Central memory CD8-positive, alpha-beta T cell (primary cell): ENCODE measurements at regions not wholly inside any gene's neighbourhood (a gene's known extent, or its start where the extent isn't known, plus 50 kb on each side); places are given as distances from the start of the nearest gene placed in this dataset.

ENCODE experiments used
- ATAC-seq: fragments of 150-1000 bp; cut with Tn5 transposase; replicated peaks from 2 replicates; pipeline ENCODE4 v1.10.0; 2022; ENCODE audit warnings: mild to moderate bottlenecking, moderate FRiP score, moderate number of reproducible peaks; ENCODE audit not compliant: poor library complexity, severe bottlenecking; ENCODE audit errors: extremely low read depth
- DNase-seq, 2 donors: peaks; one replicate each; pipeline ENCODE4 v3.0.0; 2021; ENCODE audit warnings: low spot score in 2 of 2
- H3K27ac Mint-ChIP-seq: one replicate; pipeline ENCODE4 v1.8.0; 2022; ENCODE audit warnings: low read depth, mild to moderate bottlenecking, moderate library complexity, mixed read lengths
- H3K27me3 Mint-ChIP-seq: one replicate; pipeline ENCODE4 v1.8.0; 2022; ENCODE audit warnings: mixed read lengths
- H3K36me3 Mint-ChIP-seq: one replicate; pipeline ENCODE4 v1.8.0; 2022; ENCODE audit warnings: mild to moderate bottlenecking, moderate library complexity, mixed read lengths; ENCODE audit not compliant: insufficient read depth
- H3K4me1 Mint-ChIP-seq: one replicate; pipeline ENCODE4 v1.8.0; 2022; ENCODE audit warnings: mixed read lengths
- H3K4me3 Mint-ChIP-seq: one replicate; pipeline ENCODE4 v1.8.0; 2022; ENCODE audit warnings: mild to moderate bottlenecking, moderate library complexity, mixed read lengths
- H3K9me3 Mint-ChIP-seq: one replicate; pipeline ENCODE4 v1.8.0; 2022; ENCODE audit warnings: mixed read lengths

- peaks cover 18% of the 10 kb centered on the region for H3K9me3 Mint-ChIP-seq
- peaks cover 1% of the 10 kb centered on the region for H3K36me3 Mint-ChIP-seq
- no peaks in the 10 kb centered on the region for H3K27me3 Mint-ChIP-seq
- no peak overlapping the region for H3K27ac Mint-ChIP-seq
- DNase-seq: no peak
- no peaks in the 10 kb centered on the region for H3K4me1 Mint-ChIP-seq
- ATAC-seq: no peak
- H3K4me3 Mint-ChIP-seq: no peak overlapping the region
Measured at GRCh38 chr13:34591129-34591528, 350.9 kb upstream of the NBEA start.

- Mint-ChIP-seq H3K27ac (no peak overlapping the region), H3K4me1 (no peaks in the 10 kb centered on the region), H3K9me3 (peaks cover 12% of the 10 kb centered on the region), H3K27me3 (no peaks in the 10 kb centered on the region), H3K36me3 (peaks cover 1% of the 10 kb centered on the region), H3K4me3 (no peak overlapping the region)
- ATAC-seq (no peak), DNase-seq (no peak)
Measured at GRCh38 chr13:34591900-34592529, 350.1 kb upstream of the NBEA start.

- DNase-seq: no peak
- H3K4me1 Mint-ChIP-seq: no peaks in the 10 kb centered on the region
- no peak overlapping the region for H3K27ac Mint-ChIP-seq
- H3K4me3 Mint-ChIP-seq: no peak overlapping the region
- peaks cover 1% of the 10 kb centered on the region for H3K36me3 Mint-ChIP-seq
- no peak for ATAC-seq
- no peaks in the 10 kb centered on the region for H3K27me3 Mint-ChIP-seq
- peaks cover 11% of the 10 kb centered on the region for H3K9me3 Mint-ChIP-seq
Measured at GRCh38 chr13:34593658-34594057, 348.4 kb upstream of the NBEA start.

- ATAC-seq (no peak), DNase-seq (no peak)
- H3K4me3 Mint-ChIP-seq: no peak overlapping the region
- H3K27me3 Mint-ChIP-seq: no peaks in the 10 kb centered on the region
- H3K27ac Mint-ChIP-seq: no peak overlapping the region
- peaks cover 1% of the 10 kb centered on the region for H3K36me3 Mint-ChIP-seq
- peaks cover 11% of the 10 kb centered on the region for H3K9me3 Mint-ChIP-seq
- H3K4me1 Mint-ChIP-seq: no peaks in the 10 kb centered on the region
Measured at GRCh38 chr13:34594507-34594906, 347.6 kb upstream of the NBEA start.

- DNase-seq (no peak), ATAC-seq (no peak)
- Mint-ChIP-seq H3K27ac (no peak overlapping the region), H3K27me3 (no peaks in the 10 kb centered on the region), H3K9me3 (peaks cover 22% of the 10 kb centered on the region), H3K36me3 (no peaks in the 10 kb centered on the region), H3K4me3 (no peak overlapping the region), H3K4me1 (no peaks in the 10 kb centered on the region)
Measured at GRCh38 chr13:34608331-34608730, 333.7 kb upstream of the NBEA start.

- Mint-ChIP-seq H3K27ac (no peak overlapping the region), H3K27me3 (no peaks in the 10 kb centered on the region), H3K36me3 (no peaks in the 10 kb centered on the region), H3K4me3 (no peak overlapping the region), H3K9me3 (peaks cover 28% of the 10 kb centered on the region), H3K4me1 (no peaks in the 10 kb centered on the region)
- ATAC-seq: no peak
- no peak for DNase-seq
Measured at GRCh38 chr13:34611671-34612070, 330.4 kb upstream of the NBEA start.

- peaks cover 16% of the 10 kb centered on the region for H3K9me3 Mint-ChIP-seq
- no peak overlapping the region for H3K27ac Mint-ChIP-seq
- no peak for ATAC-seq
- no peaks in the 10 kb centered on the region for H3K4me1 Mint-ChIP-seq
- DNase-seq: no peak
- no peak overlapping the region for H3K4me3 Mint-ChIP-seq
- H3K36me3 Mint-ChIP-seq: no peaks in the 10 kb centered on the region
- no peaks in the 10 kb centered on the region for H3K27me3 Mint-ChIP-seq
Measured at GRCh38 chr13:34617473-34618083, 324.5 kb upstream of the NBEA start.

- Mint-ChIP-seq H3K9me3 (peaks cover 16% of the 10 kb centered on the region), H3K27ac (no peak overlapping the region), H3K4me1 (no peaks in the 10 kb centered on the region), H3K36me3 (no peaks in the 10 kb centered on the region), H3K27me3 (no peaks in the 10 kb centered on the region), H3K4me3 (no peak overlapping the region)
- ATAC-seq (no peak), DNase-seq (no peak)
Measured at GRCh38 chr13:34618654-34619053, 323.4 kb upstream of the NBEA start.

GRCh38 chr13:34619326-34619725 lies 322.7 kb upstream of the NBEA start:
- Mint-ChIP-seq H3K4me1 (no peaks in the 10 kb centered on the region), H3K9me3 (peaks cover 16% of the 10 kb centered on the region), H3K27me3 (no peaks in the 10 kb centered on the region), H3K27ac (no peak overlapping the region), H3K4me3 (no peak overlapping the region), H3K36me3 (no peaks in the 10 kb centered on the region)
- no peak for DNase-seq
- ATAC-seq: no peak

- Mint-ChIP-seq H3K36me3 (no peaks in the 10 kb centered on the region), H3K27ac (no peak overlapping the region), H3K4me1 (no peaks in the 10 kb centered on the region), H3K4me3 (no peak overlapping the region), H3K27me3 (no peaks in the 10 kb centered on the region), H3K9me3 (peaks cover 8% of the 10 kb centered on the region)
- no peak for ATAC-seq
- DNase-seq: no peak
Measured at GRCh38 chr13:34620074-34620850, 321.8 kb upstream of the NBEA start.

GRCh38 chr13:34620862-34621261 lies 321.2 kb upstream of the NBEA start:
- DNase-seq (no peak), ATAC-seq (no peak)
- Mint-ChIP-seq H3K27ac (no peak overlapping the region), H3K4me1 (no peaks in the 10 kb centered on the region), H3K36me3 (no peaks in the 10 kb centered on the region), H3K9me3 (peaks cover 7% of the 10 kb centered on the region), H3K4me3 (no peak overlapping the region), H3K27me3 (no peaks in the 10 kb centered on the region)

GRCh38 chr13:34623331-34623730 lies 318.7 kb upstream of the NBEA start:
- DNase-seq (no peak), ATAC-seq (no peak)
- no peaks in the 10 kb centered on the region for H3K27me3 Mint-ChIP-seq
- H3K36me3 Mint-ChIP-seq: no peaks in the 10 kb centered on the region
- no peak overlapping the region for H3K4me3 Mint-ChIP-seq
- H3K9me3 Mint-ChIP-seq: peaks cover 12% of the 10 kb centered on the region
- H3K4me1 Mint-ChIP-seq: no peaks in the 10 kb centered on the region
- no peak overlapping the region for H3K27ac Mint-ChIP-seq
